A673 (cell line): ENCODE measurements at regions not wholly inside any gene's neighbourhood (a gene's known extent, or its start where the extent isn't known, plus 50 kb on each side); places are given as distances from the start of the nearest gene placed in this dataset.

Experiments
- BruUV-seq: library from RNA; stranded (reverse); fragments of 400-500 nt; replicated peaks from 2 replicates; lab custom pipeline; 2021; lab: Mats Ljungman, UMichigan
- CTCF ChIA-PET: fragments of 300-600 bp; sonication (Branson Sonifier 250); formaldehyde crosslinking; loops from one replicate; lab custom pipeline; 2022; ENCODE audit warnings: antibody characterized with exemption; lab: Charles Lee
- POLR2A ChIA-PET: fragments of 300-600 bp; sonication (Branson Sonifier 250); formaldehyde crosslinking; loops from one replicate; lab custom pipeline; 2022; ENCODE audit warnings: antibody characterized with exemption; ENCODE audit not compliant: low non-redundant PET; lab: Charles Lee
- DNase-seq: peaks from one replicate; pipeline ENCODE4 v3.0.0-alpha.2; 2015; ENCODE audit warnings: low spot score
- H3K27ac ChIP-seq: fragments of 200-600 bp; sonication (generic); 2 replicates; pipeline ENCODE4 v1.5.1; 2016; ENCODE audit warnings: mixed run types, low read depth, mild to moderate bottlenecking, mixed read lengths, antibody characterized with exemption, low read length; ENCODE audit not compliant: poor library complexity, severe bottlenecking
- H3K27me3 ChIP-seq: fragments of 200-600 bp; sonication (generic); replicated peaks from 2 replicates; pipeline ENCODE4 v1.6.1; 2017; ENCODE audit warnings: mixed run types, low read depth, mild to moderate bottlenecking, mixed read lengths, antibody characterized with exemption, low read length; ENCODE audit not compliant: insufficient read depth, poor library complexity
- H3K36me3 ChIP-seq: fragments of 200-600 bp; sonication (generic); 2 replicates; pipeline ENCODE4 v1.6.1; 2016; ENCODE audit warnings: mixed run types, mild to moderate bottlenecking, mixed read lengths, antibody characterized with exemption, low read length; ENCODE audit not compliant: insufficient read depth, poor library complexity, severe bottlenecking
- H3K4me1 ChIP-seq: fragments of 200-600 bp; sonication (generic); 2 replicates; pipeline ENCODE4 v1.6.1; 2017; ENCODE audit warnings: mixed run types, mild to moderate bottlenecking, mixed read lengths, antibody characterized with exemption, low read length; ENCODE audit not compliant: insufficient read depth, poor library complexity, severe bottlenecking
- H3K4me3 ChIP-seq: fragments of 200-600 bp; sonication (generic); 2 replicates; pipeline ENCODE4 v1.5.1; 2016; ENCODE audit warnings: low read depth, mixed run types, mild to moderate bottlenecking, mixed read lengths, low read length; ENCODE audit not compliant: poor library complexity, severe bottlenecking
- H3K9me3 ChIP-seq: fragments of 200-600 bp; sonication (generic); 2 replicates; pipeline ENCODE4 v1.6.1; 2016; ENCODE audit warnings: mixed run types, low read depth, mild to moderate bottlenecking, mixed read lengths, antibody characterized with exemption, low read length; ENCODE audit not compliant: poor library complexity, severe bottlenecking
- CTCF ChIP-seq: fragments of 300-800, 200-600 bp; sonication (generic); conservative IDR thresholded peaks from 2 replicates; pipeline ENCODE4 v1.5.1; 2017; ENCODE audit warnings: low read depth, mild to moderate bottlenecking, antibody characterized with exemption, low read length, moderate library complexity, mixed read lengths
- EZH2 ChIP-seq: fragments of 200-600 bp; sonication (generic); IDR thresholded peaks from 2 replicates; pipeline ENCODE4 v1.6.1; 2017; ENCODE audit warnings: borderline replicate concordance, low read depth, mild to moderate bottlenecking, mixed read lengths, antibody characterized with exemption, low read length; ENCODE audit not compliant: poor library complexity, severe bottlenecking
- intact Hi-C: fragments of 100-400 bp; cut with micrococcal nuclease; formaldehyde crosslinking; loops from one replicate; pipeline ENCODE4 v1.10.0; 2022; ENCODE audit not compliant: unreplicated experiment

GRCh38 chr9:109989296-109989695, 209.3 kb downstream of the PALM2AKAP2 start:
- intact Hi-C loops, result no loop called here
- TF ChIP-seq EZH2, result no peak
- TF ChIP-seq CTCF, result no peak
- H3K27ac ChIP-seq, result no peak overlapping the region
- H3K36me3 ChIP-seq, result no peaks in the 10 kb centered on the region
- no peaks in the 10 kb centered on the region for H3K27me3 ChIP-seq
- ChIA-PET CTCF (no interaction called here), POLR2A (no interaction called here)
- H3K9me3 ChIP-seq, result no peaks in the 10 kb centered on the region
- no TSS peak for BruUV-seq
- H3K4me3 ChIP-seq, result no peak overlapping the region
- no peaks in the 10 kb centered on the region for H3K4me1 ChIP-seq
- DNase-seq, result no peak

GRCh38 chr9:109990541-109990940, 210.5 kb downstream of the PALM2AKAP2 start:
- ChIA-PET POLR2A (no interaction called here), CTCF (interaction anchor here (0.6 kb wide), 1 partner anchor 350 kb away, joined by 3 read pairs; no protein-coding TSS in a partner anchor)
- DNase-seq, result no peak
- BruUV-seq, result no TSS peak
- H3K4me3 ChIP-seq, result no peak overlapping the region
- H3K36me3 ChIP-seq, result no peaks in the 10 kb centered on the region
- H3K27ac ChIP-seq, result no peak overlapping the region
- TF ChIP-seq CTCF, result no peak
- no peak for TF ChIP-seq EZH2
- intact Hi-C loops, result no loop called here
- no peaks in the 10 kb centered on the region for H3K9me3 ChIP-seq
- no peaks in the 10 kb centered on the region for H3K27me3 ChIP-seq
- H3K4me1 ChIP-seq, result no peaks in the 10 kb centered on the region

GRCh38 chr9:109992293-109992692, 212.3 kb downstream of the PALM2AKAP2 start:
- POLR2A ChIA-PET, result no interaction called here
- CTCF ChIA-PET, result no interaction called here
- Histone ChIP-seq H3K27ac (no peak overlapping the region), H3K9me3 (no peaks in the 10 kb centered on the region), H3K27me3 (no peaks in the 10 kb centered on the region), H3K4me1 (no peaks in the 10 kb centered on the region), H3K4me3 (no peak overlapping the region), H3K36me3 (no peaks in the 10 kb centered on the region)
- no TSS peak for BruUV-seq
- DNase-seq, result no peak
- TF ChIP-seq EZH2 (no peak), CTCF (no peak)
- intact Hi-C loops, result no loop called here
